ENCODE measurements at regions not wholly inside any gene's neighbourhood (a gene's known extent, or its start where the extent isn't known, plus 50 kb on each side); places are given as distances from the start of the nearest gene placed in this dataset.
A peak's percentile ranks its signal among the peaks of the same experiment; 100 is the strongest.

- no peak overlapping the region for H3K4ac ChIP-seq (replicated peaks; ENCODE audit: insufficient read length, low read depth, low read length)
- no peak overlapping the region for H2BK20ac ChIP-seq (ENCODE audit: low read length)
- H2BK12ac ChIP-seq (ENCODE audit: low read depth, low read length), result no peak overlapping the region
- ChIA-PET CTCF (ENCODE audit: partially characterized antibody) (interaction anchor here (0.6 to 1.0 kb wide), 2 partner anchors 17 to 38 kb away, joined by 3 read pairs; no protein-coding TSS in a partner anchor), POLR2A (ENCODE audit: partially characterized antibody) (no interaction called here)
- 67% methylated on average over 3 of the region's 3 CpGs; no CpG with 5 or more reads in 1 of the 2 experiments for WGBS, 2 experiments (ENCODE audit: extremely low coverage in 1 of 2, insufficient coverage in 1 of 2, insufficient read length in 1 of 2, insufficient replicate concordance in 2 of 2, low coverage in 1 of 2, low lambda C conversion rate in 2 of 2, missing lambda C conversion rate in 1 of 2)
- peaks cover 0 to 8% (median 0%) of the 10 kb centered on the region in 4 experiments; a peak in 1 of 7 replicates for H3K4me1 ChIP-seq (replicated peaks in 1 of 4; ENCODE audit: control insufficient read depth in 3 of 4, insufficient read depth in 4 of 4, low read length in 3 of 4)
- no peaks in the 10 kb centered on the region for H3K27me3 ChIP-seq (replicated peaks in 1 of 4; ENCODE audit: control insufficient read depth in 3 of 4, extremely low read depth in 1 of 4, insufficient read depth in 3 of 4, low read length in 3 of 4)
- H3K14ac ChIP-seq (ENCODE audit: insufficient read length), result no peak overlapping the region
- H2AFZ ChIP-seq (ENCODE audit: low read length), result no peak overlapping the region
- peak overlapping the region; percentile 8 for H2BK120ac ChIP-seq (replicated peaks; ENCODE audit: low read depth, low read length)
- H4K20me1 ChIP-seq (replicated peaks in 1 of 2; ENCODE audit: control insufficient read depth in 1 of 2, insufficient read depth in 2 of 2, low read length in 2 of 2), result no peaks in the 10 kb centered on the region
- H3K4me3 ChIP-seq (ENCODE audit: extremely low read depth in 1 of 4, insufficient read depth in 2 of 4, low read depth in 3 of 4, low read length in 4 of 4), result no peak overlapping the region
- no peaks in the 10 kb centered on the region for H3K9me3 ChIP-seq (ENCODE audit: insufficient read depth in 2 of 2, low read depth in 1 of 2, low read length in 1 of 2)
- H3K9ac ChIP-seq (replicated peaks in 1 of 4; ENCODE audit: extremely low read depth in 1 of 4, low read depth in 3 of 4, low read length in 3 of 4), result no peak overlapping the region
- H3K23me2 ChIP-seq (ENCODE audit: low read depth, low read length), result no peaks in the 10 kb centered on the region
- H2AK5ac ChIP-seq (ENCODE audit: low read depth, low read length), result no peak overlapping the region
- H2BK15ac ChIP-seq (ENCODE audit: low read length), result no peak overlapping the region
- no peak overlapping the region for H3K23ac ChIP-seq (ENCODE audit: insufficient read length)
- H4K91ac ChIP-seq (replicated peaks; ENCODE audit: insufficient read length, low read length), result no peak overlapping the region
- no peaks in the 10 kb centered on the region for H3K79me2 ChIP-seq (ENCODE audit: control insufficient read depth in 1 of 2, insufficient read depth in 2 of 2, low read length in 2 of 2)
- H4K8ac ChIP-seq (ENCODE audit: extremely low read depth, insufficient read depth, low read length), result no peak overlapping the region
- H2BK5ac ChIP-seq (ENCODE audit: low read depth, low read length), result no peak overlapping the region
- H3K56ac ChIP-seq (replicated peaks; ENCODE audit: insufficient read length, low read depth, low read length), result no peak overlapping the region
- no peak overlapping the region for H3K4me2 ChIP-seq (ENCODE audit: insufficient read depth in 1 of 2, low read depth in 2 of 2, low read length in 2 of 2)
- DNase-seq (ENCODE audit: low read depth in 1 of 2, low spot score in 2 of 2), result no peak
- H3K79me1 ChIP-seq (ENCODE audit: low read depth, low read length), result no peaks in the 10 kb centered on the region
- no peak overlapping the region for H3K27ac ChIP-seq (ENCODE audit: low read depth, low read length)
- FAIRE-seq, result no peak
- H3K18ac ChIP-seq (ENCODE audit: extremely low read depth, low read length), result no peak overlapping the region
- no peaks in the 10 kb centered on the region for H3K36me3 ChIP-seq (ENCODE audit: control insufficient read depth in 2 of 4, insufficient read depth in 4 of 4, low read length in 3 of 4)
- H4K5ac ChIP-seq (ENCODE audit: insufficient read length, low read depth, low read length), result no peak overlapping the region
- TF ChIP-seq KDM5A (IDR thresholded peaks at IDR 0.05; ENCODE audit: low read length), result no peak
- no peak for TF ChIP-seq HDAC6 (IDR thresholded peaks at IDR 0.05; ENCODE audit: low read depth, low read length)
- no peak for TF ChIP-seq E2F6 (IDR thresholded peaks at IDR 0.05)
- TF ChIP-seq EZH2 (IDR thresholded peaks at IDR 0.05; ENCODE audit: low read depth, low read length, severe bottlenecking), result no peak
- no peak for TF ChIP-seq CTCF (IDR thresholded peaks at IDR 0.05; ENCODE audit: control extremely low read depth in 1 of 3, insufficient read depth in 1 of 3, low read depth in 1 of 3, low read length in 3 of 3)
- no peak for TF ChIP-seq MAX (IDR thresholded peaks at IDR 0.05)
- TF ChIP-seq BRCA1 (IDR thresholded peaks at IDR 0.05; ENCODE audit: low read depth, low read length), result no peak
- TF ChIP-seq KDM4A (IDR thresholded peaks at IDR 0.05; ENCODE audit: low read depth, low read length, severe bottlenecking), result no peak
- TF ChIP-seq CEBPB (IDR thresholded peaks at IDR 0.05; ENCODE audit: low read depth, low read length), result no peak
Observed at GRCh38 chr5:136522217-136522956, 157.0 kb upstream of the TRPC7 start.

Measured in H1 (cell line).